Natural killer cell (primary cell): ENCODE measurements at regions not wholly inside any gene's neighbourhood (a gene's known extent, or its start where the extent isn't known, plus 50 kb on each side); places are given as distances from the start of the nearest gene placed in this dataset.

Experiments
- ATAC-seq, 3 donors: fragments of 150-1000 bp in 2 of 3; fragments of 200-7000 bp in 1 of 3; cut with Tn5 transposase; 1 replicate in 1 of 3; 2 replicates in 2 of 3; pipeline ENCODE4 v1.10.0; 2021; ENCODE audit warnings: mild to moderate bottlenecking in 2 of 3, moderate library complexity in 2 of 3
- DNase-seq, 2 donors: peaks; one replicate each; pipeline versions ENCODE4 v3.0.0 to v3.0.0-alpha.2; 2013 to 2021; ENCODE audit warnings: mixed read lengths in 1 of 2
- H3K27ac ChIP-seq: one replicate; pipeline ENCODE4 v1.5.1; 2013; ENCODE audit warnings: mild to moderate bottlenecking, low read length
- H3K27me3 ChIP-seq: one replicate; pipeline ENCODE4 v1.6.1; 2013; ENCODE audit warnings: low read length; ENCODE audit not compliant: control insufficient read depth, insufficient read depth
- H3K36me3 ChIP-seq: one replicate; pipeline ENCODE4 v1.6.1; 2013; ENCODE audit warnings: low read length; ENCODE audit not compliant: control insufficient read depth, insufficient read depth
- H3K4me1 ChIP-seq: one replicate; pipeline ENCODE4 v1.6.1; 2013; ENCODE audit warnings: low read length; ENCODE audit not compliant: control insufficient read depth, insufficient read depth
- H3K4me3 ChIP-seq: one replicate; pipeline ENCODE4 v1.5.1; 2013; ENCODE audit warnings: low read length
- H3K9me3 ChIP-seq: one replicate; pipeline ENCODE4 v1.6.1; 2013; ENCODE audit warnings: low read length; ENCODE audit not compliant: control insufficient read depth, insufficient read depth
- H3K27ac Mint-ChIP-seq, 2 donors: one replicate each; pipeline ENCODE4 v1.8.0; 2022; ENCODE audit warnings: mild to moderate bottlenecking in 2 of 2, mixed read lengths in 2 of 2, moderate library complexity in 1 of 2
- H3K27me3 Mint-ChIP-seq, 2 donors: one replicate each; pipeline ENCODE4 v1.8.0; 2022; ENCODE audit warnings: low read depth in 2 of 2, mixed read lengths in 2 of 2
- H3K36me3 Mint-ChIP-seq: one replicate; pipeline ENCODE4 v1.8.0; 2022; ENCODE audit warnings: mixed read lengths
- H3K4me1 Mint-ChIP-seq, 2 donors: one replicate each; pipeline ENCODE4 v1.8.0; 2022; ENCODE audit warnings: mixed read lengths in 2 of 2
- H3K4me3 Mint-ChIP-seq: one replicate; pipeline ENCODE4 v1.8.0; 2022; ENCODE audit warnings: mild to moderate bottlenecking, moderate library complexity, mixed read lengths
- H3K9me3 Mint-ChIP-seq, 2 donors: one replicate each; pipeline ENCODE4 v1.8.0; 2022; ENCODE audit warnings: mixed read lengths in 2 of 2
- WGBS: methylation state at CpG from one replicate; pipeline ENCODE4 v1.1.7; 2013; ENCODE audit warnings: missing lambda C conversion rate; ENCODE audit not compliant: insufficient coverage; 5-methylcytosine and 5-hydroxymethylcytosine counted together
- intact Hi-C: fragments of 100-400 bp; cut with micrococcal nuclease; formaldehyde crosslinking; loops from one replicate; pipeline ENCODE4 v1.14.2; 2022
- TF ChIP-seq, protein P1 (sequence below): fragments of 200-600 bp; IDR thresholded peaks from one replicate; pipeline ENCODE4 v1.8.0; 2022; ENCODE audit warnings: antibody characterized with exemption

DNA sequence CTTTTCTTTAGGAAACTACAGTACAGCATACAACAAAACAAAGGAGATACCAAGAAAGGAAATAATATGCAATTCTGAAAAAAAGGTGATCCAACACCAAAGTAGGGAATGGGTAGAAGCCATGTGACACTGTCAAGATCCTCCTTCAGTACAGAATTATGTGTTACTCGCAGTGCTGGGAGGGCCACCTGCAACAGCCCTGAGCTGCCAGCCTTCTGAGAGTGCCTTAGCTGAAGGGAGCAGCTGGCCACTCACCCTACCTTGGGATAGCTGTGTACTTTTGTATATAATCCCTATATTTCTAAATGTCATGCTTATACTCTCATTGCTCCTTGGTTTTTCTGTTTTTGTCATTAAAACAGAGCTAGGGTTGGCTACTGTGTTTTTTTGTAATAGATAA, 1518.2 kb upstream of the PCDH20 start:
- Histone ChIP-seq H3K4me3 (no peak overlapping the region), H3K27ac (no peak overlapping the region), H3K27me3 (no peaks in the 10 kb centered on the region), H3K9me3 (no peaks in the 10 kb centered on the region), H3K36me3 (no peaks in the 10 kb centered on the region), H3K4me1 (no peaks in the 10 kb centered on the region)
- WGBS: 63% methylated on average over 1 of the region's 1 CpG
- H3K36me3 Mint-ChIP-seq: peaks cover 7% of the 10 kb centered on the region
- no peak overlapping the region for H3K27ac Mint-ChIP-seq
- no peaks in the 10 kb centered on the region for H3K27me3 Mint-ChIP-seq
- ATAC-seq (no peak), DNase-seq (no peak)
- H3K9me3 Mint-ChIP-seq: peaks cover 20 to 21% of the 10 kb centered on the region in 2 donors
- H3K4me3 Mint-ChIP-seq: no peak overlapping the region
- intact Hi-C loops: no loop called here
- H3K4me1 Mint-ChIP-seq: no peaks in the 10 kb centered on the region
- TF ChIP-seq, protein P1, sequence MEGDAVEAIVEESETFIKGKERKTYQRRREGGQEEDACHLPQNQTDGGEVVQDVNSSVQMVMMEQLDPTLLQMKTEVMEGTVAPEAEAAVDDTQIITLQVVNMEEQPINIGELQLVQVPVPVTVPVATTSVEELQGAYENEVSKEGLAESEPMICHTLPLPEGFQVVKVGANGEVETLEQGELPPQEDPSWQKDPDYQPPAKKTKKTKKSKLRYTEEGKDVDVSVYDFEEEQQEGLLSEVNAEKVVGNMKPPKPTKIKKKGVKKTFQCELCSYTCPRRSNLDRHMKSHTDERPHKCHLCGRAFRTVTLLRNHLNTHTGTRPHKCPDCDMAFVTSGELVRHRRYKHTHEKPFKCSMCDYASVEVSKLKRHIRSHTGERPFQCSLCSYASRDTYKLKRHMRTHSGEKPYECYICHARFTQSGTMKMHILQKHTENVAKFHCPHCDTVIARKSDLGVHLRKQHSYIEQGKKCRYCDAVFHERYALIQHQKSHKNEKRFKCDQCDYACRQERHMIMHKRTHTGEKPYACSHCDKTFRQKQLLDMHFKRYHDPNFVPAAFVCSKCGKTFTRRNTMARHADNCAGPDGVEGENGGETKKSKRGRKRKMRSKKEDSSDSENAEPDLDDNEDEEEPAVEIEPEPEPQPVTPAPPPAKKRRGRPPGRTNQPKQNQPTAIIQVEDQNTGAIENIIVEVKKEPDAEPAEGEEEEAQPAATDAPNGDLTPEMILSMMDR: no peak

DNA sequence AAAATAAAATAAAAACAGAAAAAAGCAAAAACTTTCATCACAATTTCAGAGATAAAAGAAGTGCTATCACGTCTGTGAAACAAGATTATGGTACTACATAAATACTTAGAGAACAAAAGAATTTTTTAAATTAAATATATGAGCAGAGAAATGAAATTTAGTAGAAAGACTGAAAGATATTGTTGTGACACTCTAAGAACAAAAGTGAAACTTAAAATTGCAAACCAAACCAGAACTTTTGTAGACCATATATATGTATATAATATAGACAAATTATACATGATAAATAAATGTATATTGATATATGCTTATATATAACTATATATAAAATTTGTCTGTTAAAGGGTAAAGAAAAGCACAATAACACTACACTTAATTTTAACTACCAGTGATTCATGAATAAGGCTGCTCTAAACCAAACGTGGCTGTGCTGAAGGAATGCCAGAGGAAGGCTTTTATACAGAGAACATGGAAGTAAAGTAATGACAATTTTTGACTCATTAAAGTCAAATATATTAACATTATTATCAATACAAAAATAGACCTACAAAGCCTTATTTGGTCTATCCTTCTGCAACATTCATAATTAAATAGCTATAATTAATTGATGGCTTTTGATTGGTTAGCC, 1516.7 kb upstream of the PCDH20 start:
- no peak overlapping the region for H3K4me3 ChIP-seq
- no peaks in the 10 kb centered on the region for H3K27me3 ChIP-seq
- no peaks in the 10 kb centered on the region for H3K4me1 ChIP-seq
- H3K27ac ChIP-seq: no peak overlapping the region
- H3K36me3 Mint-ChIP-seq: peaks cover 9% of the 10 kb centered on the region
- TF ChIP-seq, protein P1: no peak
- no peak for DNase-seq
- ATAC-seq: no peak
- H3K4me3 Mint-ChIP-seq: no peak overlapping the region
- intact Hi-C loops: no loop called here
- WGBS: no CpG with 5 or more reads among the region's 2 CpGs
- H3K4me1 Mint-ChIP-seq: no peaks in the 10 kb centered on the region
- no peaks in the 10 kb centered on the region for H3K27me3 Mint-ChIP-seq
- H3K36me3 ChIP-seq: no peaks in the 10 kb centered on the region
- no peak overlapping the region for H3K27ac Mint-ChIP-seq
- peaks cover 16 to 17% of the 10 kb centered on the region in 2 donors for H3K9me3 Mint-ChIP-seq
- no peaks in the 10 kb centered on the region for H3K9me3 ChIP-seq

DNA sequence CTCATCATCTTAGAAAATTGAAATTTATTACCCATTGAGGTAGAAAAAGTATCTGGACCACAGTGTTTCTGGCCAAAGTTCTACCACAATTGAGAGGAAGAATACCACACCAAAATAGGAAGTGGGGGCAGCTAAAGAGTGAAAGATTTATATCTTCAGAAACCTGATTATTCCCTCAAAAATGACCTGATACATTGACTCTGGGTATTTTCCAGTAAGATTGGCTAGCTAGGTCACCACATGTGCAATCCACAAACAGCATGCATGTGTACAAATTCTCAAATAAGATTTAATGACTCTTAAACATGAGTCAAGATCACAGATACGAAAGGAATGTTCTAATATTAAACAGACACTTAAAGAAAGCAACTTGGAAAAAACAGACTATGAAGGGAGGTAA, 1516.2 kb upstream of the PCDH20 start:
- no peaks in the 10 kb centered on the region for H3K4me1 Mint-ChIP-seq
- WGBS: no CpG with 5 or more reads among the region's 1 CpG
- TF ChIP-seq, protein P1: no peak
- H3K36me3 Mint-ChIP-seq: peaks cover 9% of the 10 kb centered on the region
- intact Hi-C loops: no loop called here
- no peak overlapping the region for H3K27ac Mint-ChIP-seq
- no peak overlapping the region for H3K4me3 Mint-ChIP-seq
- peaks cover 19 to 20% of the 10 kb centered on the region in 2 donors for H3K9me3 Mint-ChIP-seq
- Histone ChIP-seq H3K36me3 (no peaks in the 10 kb centered on the region), H3K27ac (no peak overlapping the region), H3K9me3 (no peaks in the 10 kb centered on the region), H3K27me3 (no peaks in the 10 kb centered on the region), H3K4me3 (no peak overlapping the region), H3K4me1 (no peaks in the 10 kb centered on the region)
- DNase-seq: no peak
- no peaks in the 10 kb centered on the region for H3K27me3 Mint-ChIP-seq
- no peak for ATAC-seq

DNA sequence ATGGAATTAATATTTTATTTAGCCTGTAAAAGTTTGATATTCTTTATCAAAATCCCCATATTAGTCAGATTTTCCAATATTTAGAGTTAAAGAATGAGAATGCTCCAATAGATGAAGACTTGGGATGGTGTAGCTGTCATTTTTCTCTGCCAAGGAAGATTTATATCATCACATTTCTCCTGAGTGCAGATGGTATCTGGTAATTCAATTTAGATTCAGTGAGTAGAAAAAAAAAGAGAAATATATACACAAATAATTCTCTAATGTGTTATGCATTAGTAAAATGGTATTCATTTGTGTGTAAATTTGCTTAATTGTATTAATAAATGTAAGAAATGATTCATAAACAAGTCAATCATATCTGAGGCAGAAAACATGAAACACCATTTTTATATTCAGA, 1508.7 kb upstream of the PCDH20 start:
- Histone ChIP-seq H3K4me1 (no peaks in the 10 kb centered on the region), H3K9me3 (no peaks in the 10 kb centered on the region), H3K27ac (no peak overlapping the region), H3K4me3 (no peak overlapping the region), H3K36me3 (no peaks in the 10 kb centered on the region), H3K27me3 (no peaks in the 10 kb centered on the region)
- TF ChIP-seq, protein P1: no peak
- Mint-ChIP-seq H3K9me3 (peaks cover 14 to 17% of the 10 kb centered on the region in 2 donors), H3K4me1 (no peaks in the 10 kb centered on the region), H3K4me3 (no peak overlapping the region), H3K27me3 (no peaks in the 10 kb centered on the region), H3K36me3 (peaks cover 8% of the 10 kb centered on the region), H3K27ac (no peak overlapping the region)
- DNase-seq (no peak), ATAC-seq (no peak)
- intact Hi-C loops: no loop called here
